Endothelial cell of umbilical vein (primary cell): ENCODE measurements at regions not wholly inside any gene's neighbourhood (a gene's known extent, or its start where the extent isn't known, plus 50 kb on each side); places are given as distances from the start of the nearest gene placed in this dataset.

Experiments
- BruUV-seq: library from RNA; stranded (reverse); fragments of 400-500 nt; replicated peaks from 2 replicates; lab custom pipeline; 2021; lab: Mats Ljungman, UMichigan
- CTCF ChIA-PET: fragments of 300-600, 350-600 bp; sonication (Branson Sonifier 250); formaldehyde crosslinking; loops from one replicate; lab custom pipeline; 2021; ENCODE audit warnings: antibody characterized with exemption, inconsistent platforms; lab: Charles Lee
- POLR2A ChIA-PET: fragments of 300-600, 350-600 bp; sonication (Branson Sonifier 250); formaldehyde crosslinking; loops from one replicate; lab custom pipeline; 2021; ENCODE audit warnings: antibody characterized with exemption, inconsistent platforms; lab: Charles Lee
- DNase-seq: peaks from one replicate; pipeline ENCODE4 v3.0.0-alpha.2; 2011; ENCODE audit warnings: low read depth, low spot score
- FAIRE-seq: peaks from 2 replicates; lab custom pipeline; 2011; peaks lifted over from hg19 to GRCh38; lab: Jason Lieb, UNC
- H2AFZ ChIP-seq: 2 replicates; pipeline ENCODE4 v1.6.0; 2012; ENCODE audit warnings: low read depth, low read length, control low read depth, inconsistent platforms
- H3K27ac ChIP-seq: 2 replicates; pipeline ENCODE4 v1.5.1; 2011; ENCODE audit warnings: low read depth, mild to moderate bottlenecking, control low read depth, low read length, moderate library complexity; ENCODE audit not compliant: insufficient read depth
- H3K27me3 ChIP-seq, 2 experiments: 2 replicates each; pipeline versions ENCODE4 v1.6.0 to v1.6.1; 2011; ENCODE audit warnings: low read length in 2 of 2, mixed read lengths in 1 of 2; ENCODE audit not compliant: control insufficient read depth in 2 of 2, insufficient read depth in 2 of 2
- H3K36me3 ChIP-seq, 2 experiments: 2 replicates in 1 of 2; 3 replicates in 1 of 2; pipeline ENCODE4 v1.5.1; 2011; ENCODE audit warnings: low read length in 2 of 2, mild to moderate bottlenecking in 1 of 2, moderate library complexity in 1 of 2; ENCODE audit not compliant: control insufficient read depth in 2 of 2, insufficient read depth in 2 of 2; ENCODE audit errors: extremely low read depth in 1 of 2
- H3K4me1 ChIP-seq: 3 replicates; pipeline ENCODE4 v1.5.1; 2011; ENCODE audit warnings: mild to moderate bottlenecking, low read length; ENCODE audit not compliant: control insufficient read depth, insufficient read depth; ENCODE audit errors: extremely low read depth
- H3K4me2 ChIP-seq: 2 replicates; pipeline ENCODE4 v1.6.1; 2011; ENCODE audit warnings: low read length, control low read depth, mixed read lengths; ENCODE audit not compliant: insufficient read depth
- H3K4me3 ChIP-seq, 3 experiments: fragments of 200-600 bp in 1 of 3; sonication (generic), shearing (Covaris generic) in 1 of 3; replicated peaks in 1 of 3; 2 replicates each; pipeline ENCODE4 v1.5.1; 2011 to 2016; ENCODE audit warnings: control low read depth in 3 of 3, low read length in 3 of 3, mild to moderate bottlenecking in 2 of 3, inconsistent platforms in 1 of 3, low read depth in 1 of 3, moderate library complexity in 1 of 3; ENCODE audit not compliant: insufficient read depth in 1 of 3
- H3K79me2 ChIP-seq: 2 replicates; pipeline ENCODE4 v1.6.0; 2012; ENCODE audit warnings: low read length, inconsistent platforms; ENCODE audit not compliant: control insufficient read depth, insufficient read depth
- H3K9ac ChIP-seq: replicated peaks from 2 replicates; pipeline ENCODE3; 2011; ENCODE audit warnings: low read length, control low read depth; ENCODE audit not compliant: insufficient read depth; ENCODE audit errors: extremely low read depth
- H3K9me1 ChIP-seq: replicated peaks from 3 replicates; pipeline ENCODE4 v1.6.0; 2011; ENCODE audit warnings: mild to moderate bottlenecking, low read length; ENCODE audit not compliant: control insufficient read depth, insufficient read depth; ENCODE audit errors: extremely low read depth
- H3K9me3 ChIP-seq: replicated peaks from 2 replicates; pipeline ENCODE4 v1.5.1; 2012; ENCODE audit warnings: low read length, inconsistent platforms; ENCODE audit not compliant: control insufficient read depth, insufficient read depth
- H4K20me1 ChIP-seq: replicated peaks from 2 replicates; pipeline ENCODE3; 2011; ENCODE audit warnings: mild to moderate bottlenecking, low read length; ENCODE audit not compliant: control insufficient read depth, insufficient read depth; ENCODE audit errors: extremely low read depth
- CTCF ChIP-seq, 2 donors: IDR thresholded peaks; 1 replicate in 1 of 2; 2 replicates in 1 of 2; pipeline ENCODE4 v1.5.1; 2011; ENCODE audit warnings: low read length in 2 of 2, mild to moderate bottlenecking in 2 of 2, moderate library complexity in 2 of 2, control low read depth in 1 of 2, inconsistent platforms in 1 of 2, low read depth in 1 of 2; ENCODE audit not compliant: insufficient read depth in 1 of 2; ENCODE audit errors: extremely low read depth in 1 of 2
- EZH2 ChIP-seq: IDR thresholded peaks from 2 replicates; pipeline ENCODE4 v1.6.1; 2012; ENCODE audit warnings: borderline replicate concordance, low read depth, mild to moderate bottlenecking, moderate library complexity, low read length, inconsistent platforms; ENCODE audit not compliant: severe bottlenecking
- FOS ChIP-seq: IDR thresholded peaks from 2 replicates; pipeline ENCODE4 v1.6.1; 2011; ENCODE audit warnings: mild to moderate bottlenecking, low read length, moderate library complexity, borderline replicate concordance; ENCODE audit not compliant: insufficient read depth
- JUN ChIP-seq: IDR thresholded peaks from 2 replicates; pipeline ENCODE4 v1.6.1; 2011; ENCODE audit warnings: borderline replicate concordance, low read depth; ENCODE audit not compliant: insufficient read length, insufficient read depth
- MAX ChIP-seq: IDR thresholded peaks from 2 replicates; pipeline ENCODE4 v1.6.1; 2011; ENCODE audit not compliant: insufficient read depth, insufficient read length
- MYC ChIP-seq: IDR thresholded peaks from one replicate; pipeline ENCODE4 v1.6.1; 2011; ENCODE audit warnings: mild to moderate bottlenecking, low read depth, low read length
- POLR2A ChIP-seq: IDR thresholded peaks from 2 replicates; pipeline ENCODE4 v1.6.1; 2012; ENCODE audit warnings: low read depth, mild to moderate bottlenecking, control low read depth, low read length
- POLR2AphosphoS5 ChIP-seq: IDR thresholded peaks from 2 replicates; pipeline ENCODE4 v1.6.1; 2012; ENCODE audit warnings: low read depth, mild to moderate bottlenecking, control low read depth, low read length, moderate library complexity; ENCODE audit not compliant: insufficient read depth
- dilution Hi-C: fragments of 300-500 bp; cut with MboI; formaldehyde crosslinking; loops from one replicate; pipeline ENCODE4 v1.15.0; 2019; ENCODE audit warnings: low sequenced_read_pairs; ENCODE audit not compliant: extremely low pct_ligation_motif_present
- intact Hi-C: fragments of 100-400 bp; cut with micrococcal nuclease; formaldehyde crosslinking; loops from one replicate; pipeline ENCODE4 v1.10.0; 2022

GRCh38 chr15:26125664-26126063, 262.5 kb upstream of the ATP10A start:
- POLR2A ChIA-PET, result no interaction called here
- no peak for DNase-seq
- dilution Hi-C loops, result no loop called here

More at GRCh38 chr15:26125664-26126063, 262.5 kb upstream of the ATP10A start:
- BruUV-seq, result no TSS peak
- Histone ChIP-seq H3K9me3 (no peaks in the 10 kb centered on the region), H3K9me1 (no peaks in the 10 kb centered on the region), H3K4me3 (no peak overlapping the region), H3K79me2 (no peaks in the 10 kb centered on the region), H3K27me3 (no peaks in the 10 kb centered on the region), H3K36me3 (no peaks in the 10 kb centered on the region), H3K9ac (no peak overlapping the region), H3K27ac (no peak overlapping the region), H3K4me1 (no peaks in the 10 kb centered on the region), H2AFZ (no peak overlapping the region), H4K20me1 (no peaks in the 10 kb centered on the region), H3K4me2 (no peak overlapping the region)
- intact Hi-C loops, result no loop called here
- TF ChIP-seq EZH2, result no peak
- no peak for TF ChIP-seq MYC
- TF ChIP-seq POLR2A, result no peak
- TF ChIP-seq CTCF (IDR thresholded peaks at IDR 0.05; ENCODE audit: extremely low read depth in 1 of 2, insufficient read depth in 1 of 2, low read depth in 1 of 2, low read length in 2 of 2), result no peak
- no peak for TF ChIP-seq MAX
- no peak for TF ChIP-seq FOS
- TF ChIP-seq JUN, result no peak
- no peak for TF ChIP-seq POLR2AphosphoS5
- no peak for FAIRE-seq
- CTCF ChIA-PET, result no interaction called here
